ENCODE measurements at regions not wholly inside any gene's neighbourhood (a gene's known extent, or its start where the extent isn't known, plus 50 kb on each side); places are given as distances from the start of the nearest gene placed in this dataset.

- no peak for DNase-seq
Measured at GRCh38 chr9:126154869-126155268, 171.8 kb upstream of the MVB12B start.

GRCh38 chr9:126155756-126156664 is 170.6 kb upstream of the MVB12B start:
- no peak for DNase-seq

- DNase-seq = no peak
Measured at GRCh38 chr9:126156898-126157297, 169.7 kb upstream of the MVB12B start.

GRCh38 chr9:126157423-126157822 is 169.2 kb upstream of the MVB12B start:
- DNase-seq = no peak

GRCh38 chr9:126157826-126158587 is 168.6 kb upstream of the MVB12B start:
- DNase-seq = no peak

- DNase-seq = no peak
Measured at GRCh38 chr9:126158588-126159429, 167.8 kb upstream of the MVB12B start.

GRCh38 chr9:126159430-126160060 is 167.1 kb upstream of the MVB12B start:
- no peak for DNase-seq

- DNase-seq = no peak
Measured at GRCh38 chr9:126160067-126160853, 166.4 kb upstream of the MVB12B start.

GRCh38 chr9:126160854-126161329 is 165.7 kb upstream of the MVB12B start:
- no peak for DNase-seq

- no peak for DNase-seq
Measured at GRCh38 chr9:126162611-126163381, 163.8 kb upstream of the MVB12B start.

GRCh38 chr9:126164796-126165525 is 161.7 kb upstream of the MVB12B start:
- no peak for DNase-seq

GRCh38 chr9:126165755-126166154 is 160.9 kb upstream of the MVB12B start:
- no peak for DNase-seq

- DNase-seq = no peak
Measured at GRCh38 chr9:126166291-126166690, 160.3 kb upstream of the MVB12B start.

- no peak for DNase-seq
Measured at GRCh38 chr9:126166866-126167265, 159.8 kb upstream of the MVB12B start.

GRCh38 chr9:126169736-126170135 is 156.9 kb upstream of the MVB12B start:
- no peak for DNase-seq

GRCh38 chr9:126170286-126170823 is 156.3 kb upstream of the MVB12B start:
- DNase-seq = no peak

- DNase-seq = no peak
Measured at GRCh38 chr9:126171641-126172040, 155.0 kb upstream of the MVB12B start.

GRCh38 chr9:126173401-126173800 is 153.2 kb upstream of the MVB12B start:
- DNase-seq = no peak

GRCh38 chr9:126173929-126174328 is 152.7 kb upstream of the MVB12B start:
- no peak for DNase-seq

GRCh38 chr9:126183266-126183665 is 143.4 kb upstream of the MVB12B start:
- no peak for DNase-seq
